BLaER1 treated with 17β-estradiol and CSF1 and Interleukin-3, amounts not matched to agents 10 nM and 100 nM (cell line): ENCODE measurements at regions not wholly inside any gene's neighbourhood (a gene's known extent, or its start where the extent isn't known, plus 50 kb on each side); places are given as distances from the start of the nearest gene placed in this dataset.

Experiments used
- H3K27ac ChIP-seq, 11 experiments: shearing (Covaris generic); formaldehyde crosslinking; 2 replicates each; pipeline ENCODE4 v1.8.1; 2022
- H3K27me3 ChIP-seq, 11 experiments: shearing (Covaris generic); formaldehyde crosslinking; 2 replicates each; pipeline ENCODE4 v1.8.1; 2022
- H3K36me3 ChIP-seq, 11 experiments: shearing (Covaris generic); formaldehyde crosslinking; 2 replicates each; pipeline ENCODE4 v1.8.1; 2022
- H3K4me1 ChIP-seq, 10 experiments: shearing (Covaris generic); formaldehyde crosslinking; 2 replicates each; pipeline ENCODE4 v1.8.1; 2022
- H3K4me2 ChIP-seq, 11 experiments: shearing (Covaris generic); formaldehyde crosslinking; 2 replicates each; pipeline ENCODE4 v1.8.1; 2022
- H3K4me3 ChIP-seq, 10 experiments: shearing (Covaris generic); formaldehyde crosslinking; 2 replicates each; pipeline ENCODE4 v1.8.1; 2022
- H3K9ac ChIP-seq, 11 experiments: shearing (Covaris generic); formaldehyde crosslinking; 2 replicates each; pipeline ENCODE4 v1.8.1; 2022
- H3K9me3 ChIP-seq, 11 experiments: shearing (Covaris generic); formaldehyde crosslinking; replicated peaks in 1 of 11; 2 replicates each; pipeline ENCODE4 v1.8.1; 2022
- H4K20me1 ChIP-seq, 11 experiments: shearing (Covaris generic); formaldehyde crosslinking; 2 replicates each; pipeline ENCODE4 v1.8.1; 2022
- Cebpa-rat ChIP-seq, 11 experiments: shearing (Covaris generic); IDR thresholded peaks; 2 replicates each; pipeline ENCODE4 v1.8.1; 2022

GRCh38 chr13:112143753-112144615 is 77.0 kb downstream of the SOX1 start:
- H3K4me2 ChIP-seq, result no peak overlapping the region
- H3K4me3 ChIP-seq, result no peak overlapping the region
- no peak for TF ChIP-seq Cebpa-rat (IDR thresholded peaks at IDR 0.05)

DNA sequence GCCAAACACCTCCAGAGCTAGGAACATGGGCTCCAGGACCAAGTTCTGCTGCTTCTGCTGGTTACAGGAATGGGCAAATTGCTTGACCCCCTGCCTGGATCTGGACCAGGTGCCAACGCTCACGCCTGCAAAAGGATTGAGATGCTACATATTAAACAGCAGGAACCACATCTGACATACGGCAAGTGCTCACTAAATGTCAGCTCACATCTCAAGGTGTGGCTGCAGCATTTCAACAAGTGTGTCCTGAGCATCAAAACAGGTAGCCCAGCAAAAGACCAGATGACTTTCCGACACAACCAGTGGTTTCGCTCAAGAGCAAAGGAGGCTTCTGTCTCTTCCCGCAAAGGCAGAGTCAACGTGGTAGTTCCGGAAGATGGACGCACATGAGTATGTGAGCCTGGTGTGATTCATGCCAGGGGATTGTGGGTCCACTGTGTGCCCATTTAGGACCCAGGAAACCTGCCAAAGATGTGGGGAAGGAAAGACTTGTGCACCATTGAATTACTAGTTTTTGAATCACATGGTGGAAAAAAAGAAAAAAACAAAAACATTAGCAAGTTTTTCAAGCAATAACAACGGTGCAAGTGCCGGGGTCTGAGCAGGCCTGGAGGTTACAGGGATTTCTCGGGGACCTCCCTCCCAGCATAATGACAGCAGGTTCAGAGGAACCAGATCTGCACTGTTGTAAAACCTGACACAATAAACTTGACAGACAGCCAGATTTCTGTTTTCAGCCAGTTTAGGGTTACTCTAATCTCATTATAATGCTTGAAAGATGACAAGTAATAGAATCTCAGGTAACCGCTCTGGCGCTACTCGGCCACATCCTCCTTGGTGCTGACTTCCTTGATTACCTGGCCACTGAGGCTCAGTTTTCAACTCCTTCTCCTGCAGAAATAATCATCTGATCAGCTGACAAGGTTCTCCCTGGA is 77.9 kb downstream of the SOX1 start:
- H4K20me1 ChIP-seq, result no peaks in the 10 kb centered on the region; a peak in 1 of 22 replicates
- H3K4me3 ChIP-seq, result no peak overlapping the region
- no peaks in the 10 kb centered on the region for H3K27me3 ChIP-seq
- no peak overlapping the region for H3K9ac ChIP-seq
- no peaks in the 10 kb centered on the region for H3K36me3 ChIP-seq
- H3K27ac ChIP-seq, result no peak overlapping the region
- no peak for TF ChIP-seq Cebpa-rat (IDR thresholded peaks at IDR 0.05)
- H3K9me3 ChIP-seq, result peaks cover 26 to 41% (median 37%) of the 10 kb centered on the region in 11 experiments
- no peaks in the 10 kb centered on the region for H3K4me1 ChIP-seq
- H3K4me2 ChIP-seq, result no peak overlapping the region

More at GRCh38 chr13:112143753-112144615, 77.0 kb downstream of the SOX1 start:
- H3K36me3 ChIP-seq, result no peaks in the 10 kb centered on the region
- H3K4me1 ChIP-seq, result no peaks in the 10 kb centered on the region
- no peaks in the 10 kb centered on the region; a peak in 1 of 22 replicates for H4K20me1 ChIP-seq
- H3K9ac ChIP-seq, result no peak overlapping the region
- no peak overlapping the region for H3K27ac ChIP-seq
- peaks cover 18 to 32% (median 29%) of the 10 kb centered on the region in 11 experiments for H3K9me3 ChIP-seq
- no peaks in the 10 kb centered on the region for H3K27me3 ChIP-seq

GRCh38 chr13:112145551-112146360 is 78.8 kb downstream of the SOX1 start:
- H3K9me3 ChIP-seq, result peaks cover 26 to 42% (median 37%) of the 10 kb centered on the region in 11 experiments
- no peaks in the 10 kb centered on the region; a peak in 1 of 22 replicates for H4K20me1 ChIP-seq
- no peaks in the 10 kb centered on the region for H3K27me3 ChIP-seq
- no peak overlapping the region for H3K4me3 ChIP-seq
- no peak overlapping the region for H3K9ac ChIP-seq
- TF ChIP-seq Cebpa-rat (IDR thresholded peaks at IDR 0.05), result no peak
- H3K4me2 ChIP-seq, result no peak overlapping the region
- no peaks in the 10 kb centered on the region for H3K36me3 ChIP-seq
- H3K4me1 ChIP-seq, result no peaks in the 10 kb centered on the region
- no peak overlapping the region for H3K27ac ChIP-seq

DNA sequence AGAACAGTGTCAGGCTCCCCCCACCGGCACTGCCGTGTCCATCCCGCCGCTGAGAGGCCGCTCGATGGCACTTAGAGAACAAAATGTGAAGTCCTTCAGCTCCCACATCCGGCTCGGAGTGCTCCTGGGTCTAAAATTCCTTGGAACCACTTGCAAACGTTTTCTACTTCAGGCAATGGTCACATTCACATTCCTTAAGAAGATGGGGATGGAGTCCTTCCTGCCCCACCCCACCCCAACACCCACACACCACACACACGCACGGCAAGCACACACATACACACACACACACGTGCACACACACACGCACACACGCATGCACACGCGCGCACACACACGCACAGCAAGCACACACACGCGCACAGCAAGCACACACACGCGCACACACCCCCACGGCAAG is 83.4 kb downstream of the SOX1 start:
- H3K36me3 ChIP-seq, result no peaks in the 10 kb centered on the region
- no peak overlapping the region for H3K27ac ChIP-seq
- H4K20me1 ChIP-seq, result peaks cover 0 to 6% (median 0%) of the 10 kb centered on the region in 11 experiments; a peak in 1 of 22 replicates
- H3K4me2 ChIP-seq, result no peak overlapping the region
- H3K4me3 ChIP-seq, result no peak overlapping the region
- H3K4me1 ChIP-seq, result peaks cover 0 to 7% (median 5%) of the 10 kb centered on the region in 10 experiments; a peak in 9 of 20 replicates
- H3K9me3 ChIP-seq, result peaks cover 26 to 42% (median 37%) of the 10 kb centered on the region in 11 experiments
- no peak overlapping the region for H3K9ac ChIP-seq
- H3K27me3 ChIP-seq, result 0 out of 22 replicates have a peak, but pooled peaks cover 0 to 11% (median 0%) of the 10 kb centered on the region in 11 experiments
- TF ChIP-seq Cebpa-rat (IDR thresholded peaks at IDR 0.05), result no peak

DNA sequence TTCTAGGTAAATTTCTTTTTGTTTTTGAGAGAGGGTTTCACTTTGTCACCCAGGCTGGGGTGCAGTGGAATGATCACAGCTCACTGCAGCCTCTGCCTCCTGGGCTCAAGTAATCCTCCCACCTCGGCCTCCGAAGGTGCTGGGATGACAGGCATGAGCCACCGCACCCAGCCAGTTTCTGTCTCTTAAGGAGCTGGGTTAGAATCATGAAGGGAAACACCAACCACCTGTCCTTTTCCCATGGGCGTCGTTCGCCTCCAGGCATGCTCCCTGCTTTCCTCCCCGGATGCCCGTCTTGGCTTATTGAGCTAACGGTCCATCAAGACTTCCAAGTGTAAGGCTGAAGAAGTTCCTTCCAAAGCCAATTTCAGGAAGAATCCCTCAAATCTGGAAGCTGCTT is 85.9 kb downstream of the SOX1 start:
- Histone ChIP-seq H3K27me3 (0 out of 22 replicates have a peak, but pooled peaks cover 0 to 11% (median 0%) of the 10 kb centered on the region in 11 experiments), H3K27ac (no peak overlapping the region), H3K9ac (no peak overlapping the region), H4K20me1 (peaks cover 0 to 6% (median 0%) of the 10 kb centered on the region in 11 experiments; a peak in 1 of 22 replicates), H3K9me3 (peaks cover 25 to 39% (median 30%) of the 10 kb centered on the region in 11 experiments), H3K4me1 (peaks cover 0 to 7% (median 5%) of the 10 kb centered on the region in 10 experiments; a peak in 9 of 20 replicates), H3K4me2 (no peak overlapping the region), H3K4me3 (no peak overlapping the region), H3K36me3 (no peaks in the 10 kb centered on the region)
- TF ChIP-seq Cebpa-rat (IDR thresholded peaks at IDR 0.05), result no peak

- Histone ChIP-seq H3K27me3 (0 out of 22 replicates have a peak, but pooled peaks cover 0 to 11% (median 0%) of the 10 kb centered on the region in 11 experiments), H4K20me1 (peaks cover 0 to 6% (median 0%) of the 10 kb centered on the region in 11 experiments; a peak in 1 of 22 replicates), H3K27ac (no peak overlapping the region), H3K4me2 (no peak overlapping the region), H3K36me3 (no peaks in the 10 kb centered on the region), H3K9ac (no peak overlapping the region), H3K9me3 (peaks cover 22 to 39% (median 28%) of the 10 kb centered on the region in 11 experiments), H3K4me1 (peaks cover 0 to 7% (median 5%) of the 10 kb centered on the region in 10 experiments; a peak in 9 of 20 replicates), H3K4me3 (no peak overlapping the region)
- no peak for TF ChIP-seq Cebpa-rat (IDR thresholded peaks at IDR 0.05)
These were observed 86.4 kb downstream of the SOX1 start for GRCh38 chr13:112153364-112153763.

DNA sequence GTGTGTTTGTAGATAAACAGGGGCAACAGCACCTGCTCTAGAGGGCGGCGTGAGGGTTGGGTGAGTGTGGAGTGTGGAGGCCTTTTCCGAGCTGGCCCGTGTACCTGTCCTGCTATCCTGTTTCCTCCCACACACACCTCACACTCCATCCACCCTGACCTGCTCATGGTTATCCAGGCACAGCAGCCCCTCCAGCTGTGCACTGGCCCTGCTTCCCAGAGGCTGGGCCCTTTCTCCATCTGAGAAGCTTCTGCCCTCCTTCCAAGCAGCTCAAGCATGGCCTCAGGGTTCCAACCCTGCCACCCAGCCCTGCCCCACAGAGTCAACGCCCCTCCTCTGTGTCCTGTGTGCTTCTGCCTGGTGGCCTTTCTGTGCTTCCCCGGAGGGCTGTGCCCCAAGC is 86.9 kb downstream of the SOX1 start:
- peaks cover 0 to 6% (median 0%) of the 10 kb centered on the region in 11 experiments; a peak in 1 of 22 replicates for H4K20me1 ChIP-seq
- peaks cover 0 to 13% (median 0%) of the 10 kb centered on the region in 11 experiments; a peak in 1 of 22 replicates for H3K27me3 ChIP-seq

More for the DNA sequence above, 86.9 kb downstream of the SOX1 start:
- Histone ChIP-seq H3K4me1 (peaks cover 0 to 7% (median 5%) of the 10 kb centered on the region in 10 experiments; a peak in 9 of 20 replicates), H3K9me3 (peaks cover 17 to 39% (median 25%) of the 10 kb centered on the region in 11 experiments), H3K36me3 (no peaks in the 10 kb centered on the region), H3K27ac (no peak overlapping the region), H3K4me2 (no peak overlapping the region), H3K9ac (no peak overlapping the region), H3K4me3 (no peak overlapping the region)
- TF ChIP-seq Cebpa-rat (IDR thresholded peaks at IDR 0.05), result no peak
